Heart left ventricle (tissue), 16 donors: ENCODE measurements at regions not wholly inside any gene's neighbourhood (a gene's known extent, or its start where the extent isn't known, plus 50 kb on each side); places are given as distances from the start of the nearest gene placed in this dataset.

Experiments used
- ATAC-seq, 4 donors: fragments of 200-7000 bp; cut with Tn5 transposase; one replicate each; pipeline ENCODE4 v1.9.1; 2020 to 2022; ENCODE audit warnings: moderate library complexity in 4 of 4, mild to moderate bottlenecking in 3 of 4, moderate number of reproducible peaks in 1 of 4
- DNase-seq, 5 donors: peaks; one replicate each; pipeline ENCODE4 v3.0.0-alpha.2; 2020
- H3K27ac ChIP-seq, 12 donors: fragments of 200-600 bp; sonication (generic) in 4 of 12; one replicate each; pipeline versions ENCODE4 v1.5.0 to v1.8.0; 2016 to 2022; ENCODE audit warnings: mild to moderate bottlenecking in 2 of 12
- H3K27me3 ChIP-seq, 9 donors: fragments of 200-600 bp; sonication (generic) in 2 of 9; one replicate each; pipeline versions ENCODE4 v1.5.1 to v1.8.0; 2016 to 2022; ENCODE audit warnings: mild to moderate bottlenecking in 3 of 9
- H3K36me3 ChIP-seq, 9 donors: fragments of 200-600 bp; sonication (generic) in 2 of 9; one replicate each; pipeline versions ENCODE4 v1.5.0 to v1.8.0; 2018 to 2022; ENCODE audit warnings: mild to moderate bottlenecking in 2 of 9
- H3K4me1 ChIP-seq, 12 donors: fragments of 200-600 bp; sonication (generic) in 4 of 12; one replicate each; pipeline versions ENCODE4 v1.5.0 to v1.8.0; 2016 to 2022; ENCODE audit warnings: mild to moderate bottlenecking in 3 of 12
- H3K4me3 ChIP-seq, 12 donors: fragments of 200-600 bp; sonication (generic) in 4 of 12; one replicate each; pipeline versions ENCODE4 v1.5.0 to v1.8.0; 2017 to 2022; ENCODE audit warnings: mild to moderate bottlenecking in 9 of 12, moderate library complexity in 4 of 12
- H3K9me3 ChIP-seq, 12 donors: fragments of 200-600 bp; sonication (generic) in 4 of 12; one replicate each; pipeline versions ENCODE4 v1.5.0 to v1.8.0; 2016 to 2022; ENCODE audit warnings: mild to moderate bottlenecking in 1 of 12
- CTCF ChIP-seq, 12 donors: fragments of 200-600 bp; sonication (generic) in 4 of 12; IDR thresholded peaks; one replicate each; pipeline versions ENCODE4 v1.5.0 to v1.8.0; 2018 to 2022; ENCODE audit warnings: antibody characterized with exemption in 12 of 12, mild to moderate bottlenecking in 5 of 12
- POLR2A ChIP-seq, 2 donors: fragments of 450-650 bp; IDR thresholded peaks; one replicate each; pipeline ENCODE4 v1.6.1; 2017; ENCODE audit warnings: antibody characterized with exemption in 2 of 2, mild to moderate bottlenecking in 2 of 2, moderate library complexity in 2 of 2
- WGBS, 4 donors: extraction: QIAGEN DNeasy Blood & Tissue Kit in 2 of 4; methylation state at CpG; one replicate each; pipeline versions ENCODE4 v1.1.5 to v1.1.7; 2013 to 2018; 5-methylcytosine and 5-hydroxymethylcytosine counted together
- intact Hi-C, 10 donors: fragments of 100-400 bp; cut with DNase I; formaldehyde crosslinking; loops; one replicate each; pipeline versions ENCODE4 v1.11.1 to v1.14.2; 2022
- donor health status: ischemic (EF 13 %, LVEDD 7.1; RV severe dilation, severe dysfunction).
- donor health status: healthy with polysubstance abuse.
- donor health status: DM: no; HTN: yes; CAD: no.
- donor health status: DM: no; HTN: no; CAD: no.
- donor health status: ischemic (EF 25% LVEDD 6.9; RV normal size, moderate dysfunction).
- donor health status: ischemic (EF 25% LVEDD 5.7; RV mildly dilated, moderate dysfunction).
- donor health status: healthy.
- donor health status: DM: yes; HTN: yes; CAD: no.
- donor health status: ischemic (EF 35%, LVEDD 5.7; RV mildly dilated, moderate dysfunction).
- donor health status: nonischemic (EF 11% LVEDD 7.7; RV severe dilation, severe dysfunction).
- donor health status: DM: yes; HTN: yes; CAD: no.
- donor health status: PGD.
- donor health status: ischemic (EF 29% LVEDD 5.4; RV normal size, mild dysfunction).
- donor health status: nonischemic (EF 23%, LVEDD 6.1; RV moderate dilation, normal function).

DNA sequence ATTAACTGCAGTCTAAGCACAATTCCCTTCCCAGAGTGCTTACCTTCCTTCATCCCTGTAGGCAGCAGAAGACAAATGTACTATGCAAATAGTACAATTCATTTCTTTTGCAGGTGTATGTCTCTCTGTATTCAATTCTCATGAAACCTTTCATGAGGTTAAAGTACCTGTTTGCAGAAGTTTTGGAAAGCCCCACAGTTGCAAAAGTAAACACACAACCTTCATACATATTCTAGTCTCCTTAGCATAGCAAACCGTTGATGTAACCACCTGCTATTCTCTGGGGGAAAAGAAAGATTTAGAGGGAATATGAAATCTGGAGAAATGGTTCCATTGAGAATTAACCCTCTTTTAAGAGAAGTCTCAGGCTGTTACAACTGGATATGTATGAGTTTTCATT is 200.3 kb upstream of the SUCLG2 start:
- Histone ChIP-seq H3K4me1 (no peaks in the 10 kb centered on the region), H3K27me3 (no peaks in the 10 kb centered on the region), H3K4me3 (no peak overlapping the region), H3K36me3 (no peaks in the 10 kb centered on the region), H3K9me3 (peaks cover 0 to 3% (median 0%) of the 10 kb centered on the region in 12 donors), H3K27ac (no peak overlapping the region)
- ATAC-seq (no peak), DNase-seq (no peak)
- no peak for TF ChIP-seq POLR2A (IDR thresholded peaks at IDR 0.05)
- no peak for TF ChIP-seq CTCF (IDR thresholded peaks at IDR 0.05)
- WGBS, 4 donors = 75 to 92% (median 78%) methylated on average over 1 of the region's 1 CpG
- intact Hi-C loops = no loop called here

- Histone ChIP-seq H3K4me3 (no peak overlapping the region), H3K9me3 (no peaks in the 10 kb centered on the region), H3K27me3 (no peaks in the 10 kb centered on the region), H3K36me3 (no peaks in the 10 kb centered on the region), H3K27ac (no peak overlapping the region), H3K4me1 (no peaks in the 10 kb centered on the region)
- intact Hi-C loops = no loop called here
- DNase-seq = no peak
- ATAC-seq = no peak
- TF ChIP-seq POLR2A (IDR thresholded peaks at IDR 0.05) (no peak), CTCF (IDR thresholded peaks at IDR 0.05) (no peak)
- WGBS, 4 donors = 78 to 83% (median 81%) methylated on average over 2 of the region's 2 CpGs
Measured at GRCh38 chr3:67853520-67853919, 199.1 kb upstream of the SUCLG2 start.

GRCh38 chr3:67848299-67848698 is 193.9 kb upstream of the SUCLG2 start:
- DNase-seq (no peak), ATAC-seq (no peak)
- TF ChIP-seq POLR2A (IDR thresholded peaks at IDR 0.05) (no peak), CTCF (IDR thresholded peaks at IDR 0.05) (no peak)
- Histone ChIP-seq H3K9me3 (no peaks in the 10 kb centered on the region), H3K27me3 (no peaks in the 10 kb centered on the region), H3K4me3 (no peak overlapping the region), H3K4me1 (no peaks in the 10 kb centered on the region), H3K36me3 (no peaks in the 10 kb centered on the region), H3K27ac (no peak overlapping the region)
- intact Hi-C loops = no loop called here
- 69 to 71% (median 69%) methylated on average over 3 of the region's 3 CpGs for WGBS, 4 donors

DNA sequence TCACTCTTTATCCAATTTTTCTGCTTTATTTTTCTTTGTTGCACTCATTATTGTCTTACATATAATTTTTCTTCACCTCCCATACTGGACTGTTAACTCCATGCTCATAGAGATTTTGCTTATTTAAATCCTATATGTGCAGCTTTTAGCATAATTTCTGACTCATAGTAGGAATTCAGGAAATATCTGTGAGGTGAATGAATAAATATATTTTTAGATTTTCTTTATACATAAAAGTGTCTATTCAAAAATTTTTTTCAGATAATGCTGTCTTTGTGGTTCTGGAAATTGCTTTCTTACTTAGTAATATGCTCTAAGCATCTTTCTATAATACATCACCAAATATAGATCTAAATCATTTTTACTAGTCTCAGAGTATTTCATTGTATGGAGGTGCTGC is 191.8 kb upstream of the SUCLG2 start:
- Histone ChIP-seq H3K4me1 (no peaks in the 10 kb centered on the region), H3K9me3 (no peaks in the 10 kb centered on the region), H3K27me3 (no peaks in the 10 kb centered on the region), H3K4me3 (no peak overlapping the region), H3K27ac (no peak overlapping the region), H3K36me3 (no peaks in the 10 kb centered on the region)
- no peak for ATAC-seq
- DNase-seq = no peak
- intact Hi-C loops = no loop called here
- TF ChIP-seq CTCF (IDR thresholded peaks at IDR 0.05) (no peak), POLR2A (IDR thresholded peaks at IDR 0.05) (no peak)
